Bronchial epithelial cell (primary cell): ENCODE measurements at regions not wholly inside any gene's neighbourhood (a gene's known extent, or its start where the extent isn't known, plus 50 kb on each side); places are given as distances from the start of the nearest gene placed in this dataset.
A peak's percentile ranks its signal among the peaks of the same experiment; 100 is the strongest.

Experiments
- DNase-seq: peaks from one replicate; pipeline ENCODE4 v3.0.0-alpha.2; 2010; ENCODE audit warnings: low read depth
- FAIRE-seq: peaks from 2 replicates; lab custom pipeline; 2011; peaks lifted over from hg19 to GRCh38; lab: Jason Lieb, UNC
- H3K27me3 ChIP-seq: 2 replicates; pipeline ENCODE4 v1.5.1; 2011; ENCODE audit warnings: low read length; ENCODE audit not compliant: control insufficient read depth, insufficient read depth
- H3K36me3 ChIP-seq: 2 replicates; pipeline ENCODE4 v1.5.1; 2011; ENCODE audit warnings: low read length; ENCODE audit not compliant: control insufficient read depth, insufficient read depth
- H3K4me3 ChIP-seq: 2 replicates; pipeline ENCODE4 v1.5.1; 2011; ENCODE audit warnings: mild to moderate bottlenecking, low read depth, low read length, control low read depth
- TF ChIP-seq, protein P1 (sequence below): IDR thresholded peaks from 2 replicates; pipeline ENCODE4 v1.5.1; 2011; ENCODE audit warnings: mild to moderate bottlenecking, moderate library complexity, low read length, control low read depth, inconsistent platforms; ENCODE audit not compliant: insufficient read depth, severe bottlenecking

- TF ChIP-seq, protein P1, sequence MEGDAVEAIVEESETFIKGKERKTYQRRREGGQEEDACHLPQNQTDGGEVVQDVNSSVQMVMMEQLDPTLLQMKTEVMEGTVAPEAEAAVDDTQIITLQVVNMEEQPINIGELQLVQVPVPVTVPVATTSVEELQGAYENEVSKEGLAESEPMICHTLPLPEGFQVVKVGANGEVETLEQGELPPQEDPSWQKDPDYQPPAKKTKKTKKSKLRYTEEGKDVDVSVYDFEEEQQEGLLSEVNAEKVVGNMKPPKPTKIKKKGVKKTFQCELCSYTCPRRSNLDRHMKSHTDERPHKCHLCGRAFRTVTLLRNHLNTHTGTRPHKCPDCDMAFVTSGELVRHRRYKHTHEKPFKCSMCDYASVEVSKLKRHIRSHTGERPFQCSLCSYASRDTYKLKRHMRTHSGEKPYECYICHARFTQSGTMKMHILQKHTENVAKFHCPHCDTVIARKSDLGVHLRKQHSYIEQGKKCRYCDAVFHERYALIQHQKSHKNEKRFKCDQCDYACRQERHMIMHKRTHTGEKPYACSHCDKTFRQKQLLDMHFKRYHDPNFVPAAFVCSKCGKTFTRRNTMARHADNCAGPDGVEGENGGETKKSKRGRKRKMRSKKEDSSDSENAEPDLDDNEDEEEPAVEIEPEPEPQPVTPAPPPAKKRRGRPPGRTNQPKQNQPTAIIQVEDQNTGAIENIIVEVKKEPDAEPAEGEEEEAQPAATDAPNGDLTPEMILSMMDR = no peak
- FAIRE-seq = peak; percentile 47
- Histone ChIP-seq H3K36me3 (no peaks in the 10 kb centered on the region), H3K4me3 (no peak overlapping the region), H3K27me3 (no peaks in the 10 kb centered on the region)
- DNase-seq = no peak
Observed at GRCh38 chr18:57275111-57275510, 77.2 kb upstream of the ST8SIA3 start.

- H3K36me3 ChIP-seq = no peaks in the 10 kb centered on the region
- H3K4me3 ChIP-seq = no peak overlapping the region
- DNase-seq (no peak), FAIRE-seq (no peak)
- TF ChIP-seq, protein P1 = no peak
- no peaks in the 10 kb centered on the region for H3K27me3 ChIP-seq
Observed at GRCh38 chr18:57276829-57277228, 75.5 kb upstream of the ST8SIA3 start.

DNA sequence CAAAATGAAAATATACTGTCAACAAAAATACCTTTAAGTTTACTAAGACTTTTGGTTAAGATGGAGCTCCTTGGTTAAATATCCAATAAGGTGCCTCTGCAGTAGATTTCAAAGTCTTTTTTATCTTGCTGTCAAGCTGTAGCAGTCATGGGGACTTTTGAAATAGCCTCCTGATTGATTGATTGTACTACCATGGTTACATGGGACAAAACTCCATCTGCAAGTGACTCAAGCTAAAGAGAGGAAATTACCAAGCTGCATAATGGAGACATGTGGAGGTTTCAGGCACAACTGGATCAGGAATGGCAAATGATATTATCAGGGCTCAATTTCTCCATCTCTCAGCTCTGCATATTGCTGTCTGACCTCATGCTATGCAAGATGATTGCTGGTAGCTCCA is 73.4 kb upstream of the ST8SIA3 start:
- FAIRE-seq (no peak), DNase-seq (no peak)
- TF ChIP-seq, protein P1 = no peak
- Histone ChIP-seq H3K27me3 (no peaks in the 10 kb centered on the region), H3K4me3 (no peak overlapping the region), H3K36me3 (no peaks in the 10 kb centered on the region)

DNA sequence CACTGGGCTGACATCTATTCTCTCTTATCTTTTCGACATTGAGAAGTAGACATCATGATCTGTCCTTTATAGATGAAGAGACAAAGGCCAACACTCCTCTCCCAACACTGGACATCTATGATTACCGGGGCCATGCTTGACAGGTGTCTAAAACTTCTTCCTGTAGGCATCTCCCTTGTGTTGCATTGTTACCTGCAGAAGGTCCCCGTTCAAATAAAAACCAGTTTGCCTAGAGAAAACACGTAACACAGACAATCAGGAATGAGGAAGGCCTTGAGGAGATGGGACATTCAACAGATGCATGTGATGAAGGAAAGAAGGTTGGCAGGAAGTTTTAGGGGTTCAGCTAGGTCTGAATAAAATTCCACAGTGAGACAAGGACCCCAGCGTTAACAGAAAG is 70.8 kb upstream of the ST8SIA3 start:
- Histone ChIP-seq H3K4me3 (no peak overlapping the region), H3K36me3 (no peaks in the 10 kb centered on the region), H3K27me3 (no peaks in the 10 kb centered on the region)
- TF ChIP-seq, protein P1 = no peak
- no peak for FAIRE-seq
- DNase-seq = no peak

- Histone ChIP-seq H3K4me3 (no peak overlapping the region), H3K27me3 (no peaks in the 10 kb centered on the region), H3K36me3 (no peaks in the 10 kb centered on the region)
- FAIRE-seq = no peak
- TF ChIP-seq, protein P1 = no peak
- no peak for DNase-seq
Observed at GRCh38 chr18:57286949-57287348, 65.4 kb upstream of the ST8SIA3 start.

- Histone ChIP-seq H3K4me3 (no peak overlapping the region), H3K27me3 (no peaks in the 10 kb centered on the region), H3K36me3 (no peaks in the 10 kb centered on the region)
- FAIRE-seq (no peak), DNase-seq (no peak)
- TF ChIP-seq, protein P1 = no peak
Observed at GRCh38 chr18:57287766-57288165, 64.6 kb upstream of the ST8SIA3 start.
